Left kidney (tissue), 1 donor: ENCODE measurements at regions not wholly inside any gene's neighbourhood (a gene's known extent, or its start where the extent isn't known, plus 50 kb on each side); places are given as distances from the start of the nearest gene placed in this dataset.

Experiments
- DNase-seq: peaks from one replicate; pipeline ENCODE4 v3.0.0-alpha.2; 2013

- DNase-seq = no peak
Observed at GRCh38 chr4:117949621-117950020, 84.7 kb upstream of the NDST3 start.

DNA sequence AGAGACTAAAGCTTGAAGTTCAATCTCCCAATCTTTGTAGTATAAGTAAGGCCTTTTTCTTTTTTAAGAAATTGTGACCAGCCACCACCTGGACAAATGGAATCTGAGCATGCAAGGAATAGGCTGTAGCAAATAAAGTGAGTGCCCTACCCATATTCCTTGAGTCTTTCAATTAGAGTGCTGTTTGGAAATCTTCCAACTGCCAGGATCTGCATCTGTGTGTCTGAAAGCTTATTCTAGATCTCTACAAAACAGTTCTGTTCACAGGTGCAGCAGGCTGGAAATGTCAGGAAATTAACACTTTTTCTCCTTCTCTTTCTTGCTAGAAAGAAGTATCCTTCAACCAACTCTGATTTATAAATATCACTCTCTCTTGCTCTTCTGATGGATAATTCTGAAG is 76.7 kb upstream of the NDST3 start:
- DNase-seq = no peak

DNA sequence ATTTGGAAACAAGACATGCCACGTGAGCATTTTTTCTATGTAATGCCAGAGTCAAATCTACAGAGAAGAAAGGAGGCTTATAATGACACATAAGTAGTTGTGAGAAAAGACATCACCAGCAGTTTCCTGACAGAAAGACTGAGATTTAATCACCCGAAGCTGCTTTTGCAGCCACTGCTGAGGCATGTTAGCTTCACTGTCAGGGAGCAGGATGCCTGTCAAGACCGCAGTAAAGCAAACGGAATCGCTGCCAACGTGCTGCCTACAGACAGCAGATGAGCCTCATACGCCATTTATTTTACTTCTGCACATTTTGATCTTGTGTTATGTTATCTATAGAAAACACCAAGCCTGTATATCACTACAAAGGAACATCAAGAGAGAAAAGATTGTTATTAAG is 68.7 kb upstream of the NDST3 start:
- peak; percentile 22 for DNase-seq

DNA sequence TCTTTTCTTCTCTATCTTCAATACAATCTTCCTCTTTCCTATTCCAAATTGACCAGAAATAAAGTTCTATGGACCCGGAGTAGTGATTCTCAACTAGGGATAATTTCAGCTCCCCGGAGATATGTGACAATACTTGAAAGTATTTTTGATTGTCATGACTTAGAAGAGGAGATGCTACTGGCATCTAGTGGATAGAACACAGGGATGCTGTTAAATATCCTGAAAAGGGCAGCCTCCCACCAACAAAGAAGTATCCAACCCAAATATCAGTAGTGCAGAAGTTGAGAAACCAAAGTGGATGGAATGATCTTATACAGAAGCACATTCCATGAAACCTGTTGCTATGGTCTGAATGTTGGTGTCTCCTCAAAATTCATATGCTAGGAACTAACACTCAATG is 65.7 kb upstream of the NDST3 start:
- DNase-seq = no peak

GRCh38 chr4:117971403-117971802 is 62.9 kb upstream of the NDST3 start:
- no peak for DNase-seq

GRCh38 chr4:117983541-117984365 is 50.5 kb upstream of the NDST3 start:
- no peak for DNase-seq

- DNase-seq = no peak
Observed at GRCh38 chr4:117984366-117984680, 50.0 kb upstream of the NDST3 start.
